ENCODE measurements at regions not wholly inside any gene's neighbourhood (a gene's known extent, or its start where the extent isn't known, plus 50 kb on each side); places are given as distances from the start of the nearest gene placed in this dataset.

- ChIA-PET POLR2A (no interaction called here), CTCF (no interaction called here)
- Histone ChIP-seq H3K27me3 (ENCODE audit: control insufficient read depth in 2 of 2, insufficient read depth in 2 of 2, low read length in 2 of 2) (no peaks in the 10 kb centered on the region), H3K79me2 (ENCODE audit: control insufficient read depth, insufficient read depth, low read length) (no peaks in the 10 kb centered on the region), H3K9me3 (replicated peaks; ENCODE audit: control insufficient read depth, insufficient read depth, low read length) (no peaks in the 10 kb centered on the region), H3K4me2 (ENCODE audit: insufficient read depth, low read length) (no peak overlapping the region), H3K4me3 (replicated peaks in 1 of 3; ENCODE audit: insufficient read depth in 1 of 3, low read depth in 1 of 3, low read length in 3 of 3) (no peak overlapping the region), H4K20me1 (replicated peaks; ENCODE audit: control insufficient read depth, extremely low read depth, insufficient read depth, low read length) (no peaks in the 10 kb centered on the region), H3K9ac (replicated peaks; ENCODE audit: extremely low read depth, insufficient read depth, low read length) (no peak overlapping the region), H3K36me3 (ENCODE audit: control insufficient read depth in 2 of 2, extremely low read depth in 1 of 2, insufficient read depth in 2 of 2, low read length in 2 of 2) (no peaks in the 10 kb centered on the region), H2AFZ (ENCODE audit: low read depth, low read length) (no peak overlapping the region), H3K27ac (ENCODE audit: insufficient read depth, low read depth, low read length) (no peak overlapping the region), H3K9me1 (replicated peaks; ENCODE audit: control insufficient read depth, extremely low read depth, insufficient read depth, low read length) (no peaks in the 10 kb centered on the region), H3K4me1 (ENCODE audit: control insufficient read depth, extremely low read depth, insufficient read depth, low read length) (no peaks in the 10 kb centered on the region)
- BruUV-seq (replicated peaks), result no TSS peak
- dilution Hi-C loops (cut with MboI; ENCODE audit: extremely low pct_ligation_motif_present, low sequenced_read_pairs) (no loop called here), intact Hi-C loops (cut with micrococcal nuclease) (no loop called here)
- TF ChIP-seq MAX (IDR thresholded peaks at IDR 0.05; ENCODE audit: insufficient read depth, insufficient read length) (no peak), POLR2AphosphoS5 (IDR thresholded peaks at IDR 0.05; ENCODE audit: insufficient read depth, low read depth, low read length) (no peak), CTCF (IDR thresholded peaks at IDR 0.05; ENCODE audit: extremely low read depth in 1 of 2, insufficient read depth in 1 of 2, low read depth in 1 of 2, low read length in 2 of 2) (no peak)
- FAIRE-seq (no peak), DNase-seq (ENCODE audit: low read depth, low spot score) (no peak)
These were observed 127.2 kb downstream of the ARL5B start for GRCh38 chr10:18786478-18786877.

- ChIA-PET CTCF (no interaction called here), POLR2A (no interaction called here)
These were observed 134.7 kb downstream of the ARL5B start for GRCh38 chr10:18793951-18794350.

More at GRCh38 chr10:18793951-18794350, 134.7 kb downstream of the ARL5B start:
- H2AFZ ChIP-seq (ENCODE audit: low read depth, low read length), result no peak overlapping the region
- H3K79me2 ChIP-seq (ENCODE audit: control insufficient read depth, insufficient read depth, low read length), result no peaks in the 10 kb centered on the region
- no TSS peak for BruUV-seq (replicated peaks)
- H3K27me3 ChIP-seq (ENCODE audit: control insufficient read depth in 2 of 2, insufficient read depth in 2 of 2, low read length in 2 of 2), result no peaks in the 10 kb centered on the region
- FAIRE-seq (no peak), DNase-seq (ENCODE audit: low read depth, low spot score) (no peak)
- H4K20me1 ChIP-seq (replicated peaks; ENCODE audit: control insufficient read depth, extremely low read depth, insufficient read depth, low read length), result no peaks in the 10 kb centered on the region
- TF ChIP-seq CTCF (IDR thresholded peaks at IDR 0.05; ENCODE audit: extremely low read depth in 1 of 2, insufficient read depth in 1 of 2, low read depth in 1 of 2, low read length in 2 of 2) (no peak), EZH2 (IDR thresholded peaks at IDR 0.05; ENCODE audit: borderline replicate concordance, low read depth, low read length, severe bottlenecking) (no peak), MYC (IDR thresholded peaks at IDR 0.05; ENCODE audit: low read depth, low read length) (no peak), POLR2A (IDR thresholded peaks at IDR 0.05; ENCODE audit: low read depth, low read length) (no peak), JUN (IDR thresholded peaks at IDR 0.05; ENCODE audit: borderline replicate concordance, insufficient read depth, insufficient read length, low read depth) (no peak), MAX (IDR thresholded peaks at IDR 0.05; ENCODE audit: insufficient read depth, insufficient read length) (no peak), GATA2 (IDR thresholded peaks at IDR 0.05; ENCODE audit: insufficient read depth, insufficient read length, low read depth, low read length) (no peak), POLR2AphosphoS5 (IDR thresholded peaks at IDR 0.05; ENCODE audit: insufficient read depth, low read depth, low read length) (no peak), FOS (IDR thresholded peaks at IDR 0.05; ENCODE audit: borderline replicate concordance, insufficient read depth, low read length) (no peak)
- no peak overlapping the region for H3K27ac ChIP-seq (ENCODE audit: insufficient read depth, low read depth, low read length)
- peaks cover 7% of the 10 kb centered on the region for H3K9me3 ChIP-seq (replicated peaks; ENCODE audit: control insufficient read depth, insufficient read depth, low read length)
- H3K4me3 ChIP-seq (replicated peaks in 1 of 3; ENCODE audit: insufficient read depth in 1 of 3, low read depth in 1 of 3, low read length in 3 of 3), result no peak overlapping the region
- no peak overlapping the region for H3K9ac ChIP-seq (replicated peaks; ENCODE audit: extremely low read depth, insufficient read depth, low read length)
- no peaks in the 10 kb centered on the region for H3K36me3 ChIP-seq (ENCODE audit: control insufficient read depth in 2 of 2, extremely low read depth in 1 of 2, insufficient read depth in 2 of 2, low read length in 2 of 2)
- dilution Hi-C loops (cut with MboI; ENCODE audit: extremely low pct_ligation_motif_present, low sequenced_read_pairs), result no loop called here
- H3K4me2 ChIP-seq (ENCODE audit: insufficient read depth, low read length), result no peak overlapping the region
- no peaks in the 10 kb centered on the region for H3K4me1 ChIP-seq (ENCODE audit: control insufficient read depth, extremely low read depth, insufficient read depth, low read length)
- intact Hi-C loops (cut with micrococcal nuclease), result no loop called here
- no peaks in the 10 kb centered on the region for H3K9me1 ChIP-seq (replicated peaks; ENCODE audit: control insufficient read depth, extremely low read depth, insufficient read depth, low read length)
